CD8-positive, alpha-beta memory T cell (primary cell): ENCODE measurements at regions not wholly inside any gene's neighbourhood (a gene's known extent, or its start where the extent isn't known, plus 50 kb on each side); places are given as distances from the start of the nearest gene placed in this dataset.
"Not testable (repeated sequence)": the region's sequence is repeated elsewhere in the genome, so short reads cannot be mapped to it uniquely, and the experiment has no call there.

Experiments used
- CTCF ChIA-PET: fragments of 350-600 bp; sonication (Branson Sonifier 250); formaldehyde crosslinking; loops from one replicate; lab custom pipeline; 2021; ENCODE audit warnings: antibody characterized with exemption; lab: Charles Lee
- POLR2A ChIA-PET: fragments of 350-600 bp; sonication (Branson Sonifier 250); formaldehyde crosslinking; loops from one replicate; lab custom pipeline; 2021; ENCODE audit warnings: antibody characterized with exemption; lab: Charles Lee
- DNase-seq, 5 donors: peaks; one replicate each; pipeline versions ENCODE4 v3.0.0 to v3.0.0-alpha.2; 2020 to 2022; ENCODE audit warnings: mixed read lengths in 1 of 5
- H3K27ac ChIP-seq: one replicate; pipeline ENCODE4 v1.7.0; 2013; ENCODE audit warnings: low read depth, mild to moderate bottlenecking, low read length, moderate library complexity
- H3K27me3 ChIP-seq: 2 replicates; pipeline ENCODE4 v1.7.0; 2013; ENCODE audit warnings: low read length, mild to moderate bottlenecking; ENCODE audit not compliant: insufficient read depth, poor library complexity, severe bottlenecking
- H3K36me3 ChIP-seq: 2 replicates; pipeline ENCODE4 v1.7.0; 2013; ENCODE audit warnings: mild to moderate bottlenecking, low read length, moderate library complexity; ENCODE audit not compliant: insufficient read depth
- H3K4me1 ChIP-seq: 2 replicates; pipeline ENCODE4 v1.7.0; 2013; ENCODE audit warnings: mild to moderate bottlenecking, low read length, moderate library complexity; ENCODE audit not compliant: insufficient read depth
- H3K4me3 ChIP-seq: 2 replicates; pipeline ENCODE4 v1.7.0; 2013; ENCODE audit warnings: mild to moderate bottlenecking, low read length
- H3K9me3 ChIP-seq: 2 replicates; pipeline ENCODE4 v1.7.0; 2013; ENCODE audit warnings: mild to moderate bottlenecking, low read length
- H3K27ac Mint-ChIP-seq, 8 donors: one replicate each; pipeline ENCODE4 v1.8.0; 2020 to 2021; ENCODE audit warnings: mixed read lengths in 8 of 8, mild to moderate bottlenecking in 6 of 8, inconsistent platforms in 3 of 8, moderate library complexity in 3 of 8
- H3K27me3 Mint-ChIP-seq, 2 donors: one replicate each; pipeline ENCODE4 v1.8.0; 2020 to 2021; ENCODE audit warnings: mixed read lengths in 2 of 2, mild to moderate bottlenecking in 1 of 2, moderate library complexity in 1 of 2
- H3K36me3 Mint-ChIP-seq, 3 donors: one replicate each; pipeline ENCODE4 v1.8.0; 2020 to 2021; ENCODE audit warnings: mixed read lengths in 3 of 3, inconsistent platforms in 1 of 3, mild to moderate bottlenecking in 1 of 3
- H3K4me1 Mint-ChIP-seq, 3 donors: one replicate each; pipeline ENCODE4 v1.8.0; 2020 to 2021; ENCODE audit warnings: mixed read lengths in 3 of 3, inconsistent platforms in 1 of 3, mild to moderate bottlenecking in 1 of 3
- H3K4me3 Mint-ChIP-seq, 7 donors: one replicate each; pipeline ENCODE4 v1.8.0; 2020 to 2021; ENCODE audit warnings: mixed read lengths in 7 of 7, mild to moderate bottlenecking in 6 of 7, moderate library complexity in 4 of 7, inconsistent platforms in 2 of 7
- H3K9me3 Mint-ChIP-seq, 5 donors: one replicate each; pipeline ENCODE4 v1.8.0; 2020 to 2022; ENCODE audit warnings: mixed read lengths in 5 of 5, mild to moderate bottlenecking in 3 of 5, moderate library complexity in 2 of 5, inconsistent platforms in 1 of 5

GRCh38 chr12:23259558-23259957 is 634.6 kb downstream of the ETNK1 start:
- H3K4me1 Mint-ChIP-seq = no peaks in the 10 kb centered on the region
- POLR2A ChIA-PET = no interaction called here
- H3K27ac ChIP-seq = no peak overlapping the region
- no peak overlapping the region for H3K27ac Mint-ChIP-seq
- no peaks in the 10 kb centered on the region for H3K4me1 ChIP-seq
- no peaks in the 10 kb centered on the region for H3K27me3 ChIP-seq
- H3K4me3 ChIP-seq = no peak overlapping the region
- no peak overlapping the region for H3K4me3 Mint-ChIP-seq
- DNase-seq = no peak
- H3K27me3 Mint-ChIP-seq = no peaks in the 10 kb centered on the region
- no peaks in the 10 kb centered on the region for H3K9me3 ChIP-seq
- H3K36me3 Mint-ChIP-seq = no peaks in the 10 kb centered on the region
- H3K9me3 Mint-ChIP-seq = peaks cover 0 to 3% (median 0%) of the 10 kb centered on the region in 5 donors
- CTCF ChIA-PET = no interaction called here
- H3K36me3 ChIP-seq = no peaks in the 10 kb centered on the region

DNA sequence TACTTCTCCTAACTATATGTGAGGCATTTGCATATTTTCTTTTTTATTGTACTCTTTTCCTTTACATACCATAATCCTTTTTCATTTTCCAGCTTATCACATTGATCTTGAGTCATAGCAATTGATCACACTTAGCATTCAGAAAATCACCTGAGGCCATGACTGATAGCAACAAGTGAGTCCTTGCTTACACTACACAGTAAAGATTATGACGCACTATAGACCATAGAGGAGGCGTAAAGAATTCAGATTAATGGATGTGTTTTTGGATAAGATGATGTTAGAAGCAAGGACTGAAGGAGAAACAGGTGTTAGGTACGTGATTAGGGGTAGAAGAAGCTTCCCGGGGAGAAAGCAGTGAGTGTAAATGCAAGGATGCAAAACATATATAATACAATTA is 637.7 kb downstream of the ETNK1 start:
- no peaks in the 10 kb centered on the region for H3K4me1 Mint-ChIP-seq
- H3K4me1 ChIP-seq = no peaks in the 10 kb centered on the region
- CTCF ChIA-PET = no interaction called here
- H3K4me3 Mint-ChIP-seq = no peak overlapping the region
- peaks cover 0 to 8% (median 2%) of the 10 kb centered on the region in 5 donors for H3K9me3 Mint-ChIP-seq
- H3K36me3 Mint-ChIP-seq = no peaks in the 10 kb centered on the region
- DNase-seq = no peak
- no peaks in the 10 kb centered on the region for H3K36me3 ChIP-seq
- POLR2A ChIA-PET = no interaction called here
- H3K27ac Mint-ChIP-seq = no peak overlapping the region
- no peaks in the 10 kb centered on the region for H3K27me3 Mint-ChIP-seq
- no peak overlapping the region for H3K27ac ChIP-seq
- H3K9me3 ChIP-seq = no peaks in the 10 kb centered on the region
- no peak overlapping the region for H3K4me3 ChIP-seq
- H3K27me3 ChIP-seq = no peaks in the 10 kb centered on the region

DNA sequence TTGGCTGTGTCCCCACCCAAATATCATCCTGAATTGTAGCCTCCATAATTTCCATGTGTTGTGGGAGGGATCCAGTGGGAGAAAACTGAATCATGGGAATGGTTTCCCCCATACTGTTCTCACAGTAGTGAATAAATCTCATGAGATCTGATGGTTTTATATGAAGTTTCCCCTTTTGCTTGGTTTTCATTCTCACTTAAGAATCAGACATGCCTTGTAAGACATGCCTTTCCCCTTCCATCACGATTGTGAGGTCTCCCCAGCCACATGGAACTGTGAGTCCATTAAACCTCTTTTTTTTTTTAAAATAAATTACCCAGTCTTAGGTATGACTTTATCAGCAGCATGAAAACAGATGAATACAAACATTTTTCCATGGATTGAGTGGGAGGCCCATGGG is 652.9 kb downstream of the ETNK1 start:
- CTCF ChIA-PET = no interaction called here
- no peaks in the 10 kb centered on the region for H3K27me3 Mint-ChIP-seq
- H3K36me3 Mint-ChIP-seq = no peaks in the 10 kb centered on the region
- no peaks in the 10 kb centered on the region for H3K4me1 ChIP-seq
- H3K27ac Mint-ChIP-seq = no peak overlapping the region
- H3K27ac ChIP-seq = no peak overlapping the region
- H3K9me3 Mint-ChIP-seq = peaks cover 0 to 11% (median 0%) of the 10 kb centered on the region in 5 donors
- no peak overlapping the region for H3K4me3 Mint-ChIP-seq
- H3K4me1 Mint-ChIP-seq = no peaks in the 10 kb centered on the region
- DNase-seq = no peak
- no peaks in the 10 kb centered on the region for H3K27me3 ChIP-seq
- H3K9me3 ChIP-seq = no peaks in the 10 kb centered on the region
- H3K4me3 ChIP-seq = no peak overlapping the region
- H3K36me3 ChIP-seq = no peaks in the 10 kb centered on the region
- POLR2A ChIA-PET = no interaction called here

- ChIA-PET CTCF (no interaction called here), POLR2A (no interaction called here)
- Mint-ChIP-seq H3K4me1 (no peaks in the 10 kb centered on the region), H3K4me3 (no peak overlapping the region), H3K9me3 (peaks cover 3 to 15% (median 10%) of the 10 kb centered on the region in 5 donors), H3K36me3 (no peaks in the 10 kb centered on the region), H3K27me3 (no peaks in the 10 kb centered on the region), H3K27ac (no peak overlapping the region)
- Histone ChIP-seq H3K4me1 (no peaks in the 10 kb centered on the region), H3K27ac (no peak overlapping the region), H3K4me3 (no peak overlapping the region), H3K27me3 (no peaks in the 10 kb centered on the region), H3K36me3 (no peaks in the 10 kb centered on the region), H3K9me3 (no peaks in the 10 kb centered on the region)
- no peak for DNase-seq
Measured at GRCh38 chr12:23281295-23281694, 656.3 kb downstream of the ETNK1 start.

GRCh38 chr12:23282701-23283100 is 657.7 kb downstream of the ETNK1 start:
- Mint-ChIP-seq H3K36me3 (no peaks in the 10 kb centered on the region), H3K27me3 (no peaks in the 10 kb centered on the region), H3K9me3 (peaks cover 7 to 15% (median 10%) of the 10 kb centered on the region in 5 donors), H3K27ac (no peak overlapping the region), H3K4me1 (no peaks in the 10 kb centered on the region), H3K4me3 (no peak overlapping the region)
- ChIA-PET CTCF (no interaction called here), POLR2A (no interaction called here)
- Histone ChIP-seq H3K36me3 (no peaks in the 10 kb centered on the region), H3K27ac (no peak overlapping the region), H3K4me3 (no peak overlapping the region), H3K9me3 (no peaks in the 10 kb centered on the region), H3K27me3 (no peaks in the 10 kb centered on the region), H3K4me1 (no peaks in the 10 kb centered on the region)
- DNase-seq = no peak

GRCh38 chr12:23285764-23286530 is 661.0 kb downstream of the ETNK1 start:
- H3K27ac ChIP-seq, H3K36me3 ChIP-seq, CTCF ChIA-PET, H3K9me3 ChIP-seq, H3K36me3 Mint-ChIP-seq, H3K27me3 ChIP-seq, DNase-seq, H3K4me1 Mint-ChIP-seq, H3K4me3 Mint-ChIP-seq, H3K27me3 Mint-ChIP-seq, POLR2A ChIA-PET, H3K4me3 ChIP-seq, H3K4me1 ChIP-seq, H3K27ac Mint-ChIP-seq: not testable (repeated sequence)
- peaks cover 7 to 11% (median 10%) of the 10 kb centered on the region in 5 donors for H3K9me3 Mint-ChIP-seq

GRCh38 chr12:23290627-23291330 is 658.7 kb downstream of the SOX5 start:
- CTCF ChIA-PET = no interaction called here
- no peaks in the 10 kb centered on the region for H3K4me1 ChIP-seq
- H3K36me3 ChIP-seq = no peaks in the 10 kb centered on the region
- Mint-ChIP-seq H3K4me1 (no peaks in the 10 kb centered on the region), H3K27me3 (no peaks in the 10 kb centered on the region), H3K27ac (no peak overlapping the region), H3K4me3 (no peak overlapping the region), H3K9me3 (peaks cover 0 to 9% (median 1%) of the 10 kb centered on the region in 5 donors), H3K36me3 (no peaks in the 10 kb centered on the region)
- no peaks in the 10 kb centered on the region for H3K9me3 ChIP-seq
- POLR2A ChIA-PET = no interaction called here
- H3K27ac ChIP-seq = no peak overlapping the region
- DNase-seq = no peak
- no peaks in the 10 kb centered on the region for H3K27me3 ChIP-seq
- no peak overlapping the region for H3K4me3 ChIP-seq

DNA sequence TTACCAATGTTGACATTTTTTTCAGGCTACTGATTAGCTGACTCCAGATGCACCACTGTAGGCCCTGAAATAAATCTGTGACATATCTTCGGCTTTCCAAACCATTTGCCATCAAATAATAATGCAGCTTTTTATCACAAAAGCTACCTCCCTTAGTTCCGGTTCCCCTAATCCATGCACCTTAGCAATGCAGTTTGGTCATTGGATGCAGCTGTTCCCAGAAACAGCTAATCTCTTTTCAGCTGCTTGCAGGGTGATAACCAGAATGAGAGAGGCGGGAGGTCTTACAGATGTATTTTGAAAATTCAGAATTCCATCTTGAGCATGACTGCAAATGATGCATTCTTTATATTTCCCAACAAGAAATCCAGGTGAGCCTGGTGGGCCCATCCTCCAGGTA is 646.2 kb downstream of the SOX5 start:
- peaks cover 0 to 3% of the 10 kb centered on the region in 2 donors for H3K27me3 Mint-ChIP-seq
- no peak overlapping the region for H3K27ac Mint-ChIP-seq

More for the DNA sequence above, 646.2 kb downstream of the SOX5 start:
- CTCF ChIA-PET = no interaction called here
- no peaks in the 10 kb centered on the region for H3K9me3 ChIP-seq
- H3K4me1 ChIP-seq = no peaks in the 10 kb centered on the region
- H3K27ac ChIP-seq = no peak overlapping the region
- no peaks in the 10 kb centered on the region for H3K36me3 ChIP-seq
- Mint-ChIP-seq H3K4me3 (no peak overlapping the region), H3K9me3 (peaks cover 0 to 9% (median 3%) of the 10 kb centered on the region in 5 donors), H3K36me3 (no peaks in the 10 kb centered on the region), H3K4me1 (no peaks in the 10 kb centered on the region)
- H3K27me3 ChIP-seq = no peaks in the 10 kb centered on the region
- no peak overlapping the region for H3K4me3 ChIP-seq
- POLR2A ChIA-PET = no interaction called here
- DNase-seq = no peak
